Activated CD8-positive, alpha-beta T cell treated with anti-CD3 and anti-CD28 coated beads for 36 hours (primary cell): ENCODE measurements at regions not wholly inside any gene's neighbourhood (a gene's known extent, or its start where the extent isn't known, plus 50 kb on each side); places are given as distances from the start of the nearest gene placed in this dataset.

Experiments used
- ATAC-seq: fragments of 200-7000 bp; cut with Tn5 transposase; one replicate; pipeline ENCODE4 v1.10.0; 2021; ENCODE audit warnings: mild to moderate bottlenecking, moderate library complexity
- CTCF ChIA-PET: fragments of 350-600 bp; sonication (Branson Sonifier 250); formaldehyde crosslinking; loops from one replicate; lab custom pipeline; 2021; ENCODE audit warnings: antibody characterized with exemption; lab: Charles Lee
- POLR2A ChIA-PET: fragments of 350-600 bp; sonication (Branson Sonifier 250); formaldehyde crosslinking; loops from one replicate; lab custom pipeline; 2021; ENCODE audit warnings: antibody characterized with exemption; lab: Charles Lee
- DNase-seq: peaks from one replicate; pipeline ENCODE4 v3.0.0-alpha.2; 2020
- H3K27ac Mint-ChIP-seq: one replicate; pipeline ENCODE4 v1.8.0; 2021; ENCODE audit warnings: mild to moderate bottlenecking, mixed read lengths
- H3K27me3 Mint-ChIP-seq: one replicate; pipeline ENCODE4 v1.8.0; 2021; ENCODE audit warnings: mixed read lengths
- H3K36me3 Mint-ChIP-seq: one replicate; pipeline ENCODE4 v1.8.0; 2021; ENCODE audit warnings: low read depth, mixed read lengths
- H3K4me1 Mint-ChIP-seq: one replicate; pipeline ENCODE4 v1.8.0; 2021; ENCODE audit warnings: low read depth, mixed read lengths
- H3K4me3 Mint-ChIP-seq: one replicate; pipeline ENCODE4 v1.8.0; 2021; ENCODE audit warnings: mild to moderate bottlenecking, moderate library complexity, mixed read lengths
- H3K9me3 Mint-ChIP-seq: one replicate; pipeline ENCODE4 v1.8.0; 2021; ENCODE audit warnings: mixed read lengths
- CTCF ChIP-seq: fragments of 200-600 bp; IDR thresholded peaks from one replicate; pipeline ENCODE4 v1.8.0; 2022; ENCODE audit warnings: antibody characterized with exemption, mild to moderate bottlenecking
- intact Hi-C: fragments of 100-400 bp; cut with micrococcal nuclease; formaldehyde crosslinking; loops from one replicate; pipeline ENCODE4 v1.10.0; 2022

GRCh38 chr2:145644820-145645302, 1124.9 kb upstream of the ZEB2 start:
- Mint-ChIP-seq H3K27ac (no peak overlapping the region), H3K36me3 (no peaks in the 10 kb centered on the region), H3K4me1 (peaks cover 3% of the 10 kb centered on the region), H3K4me3 (no peak overlapping the region), H3K9me3 (no peaks in the 10 kb centered on the region), H3K27me3 (peaks cover 1% of the 10 kb centered on the region)
- intact Hi-C loops: no loop called here
- ChIA-PET CTCF (no interaction called here), POLR2A (no interaction called here)
- no peak for TF ChIP-seq CTCF
- ATAC-seq (no peak), DNase-seq (no peak)

- intact Hi-C loops: no loop called here
- POLR2A ChIA-PET: no interaction called here
- ATAC-seq: no peak
- Mint-ChIP-seq H3K36me3 (no peaks in the 10 kb centered on the region), H3K27me3 (no peaks in the 10 kb centered on the region), H3K9me3 (peaks cover 2% of the 10 kb centered on the region), H3K4me3 (no peak overlapping the region), H3K27ac (no peak overlapping the region), H3K4me1 (no peaks in the 10 kb centered on the region)
- TF ChIP-seq CTCF: no peak
- CTCF ChIA-PET: no interaction called here
- DNase-seq: no peak
Measured at GRCh38 chr2:145638675-145639074, 1118.8 kb upstream of the ZEB2 start.

- ATAC-seq (no peak), DNase-seq (no peak)
- POLR2A ChIA-PET: no interaction called here
- no peak for TF ChIP-seq CTCF
- CTCF ChIA-PET: no interaction called here
- H3K27me3 Mint-ChIP-seq: no peaks in the 10 kb centered on the region
- H3K27ac Mint-ChIP-seq: no peak overlapping the region
- intact Hi-C loops: no loop called here
- H3K36me3 Mint-ChIP-seq: no peaks in the 10 kb centered on the region
- H3K4me3 Mint-ChIP-seq: no peak overlapping the region
- peaks cover 2% of the 10 kb centered on the region for H3K9me3 Mint-ChIP-seq
- no peaks in the 10 kb centered on the region for H3K4me1 Mint-ChIP-seq
Measured at GRCh38 chr2:145635706-145636427, 1115.9 kb upstream of the ZEB2 start.

- TF ChIP-seq CTCF: no peak
- Mint-ChIP-seq H3K27me3 (no peaks in the 10 kb centered on the region), H3K36me3 (no peaks in the 10 kb centered on the region), H3K4me3 (no peak overlapping the region), H3K27ac (no peak overlapping the region), H3K9me3 (no peaks in the 10 kb centered on the region), H3K4me1 (no peaks in the 10 kb centered on the region)
- ChIA-PET CTCF (no interaction called here), POLR2A (no interaction called here)
- ATAC-seq (no peak), DNase-seq (no peak)
- intact Hi-C loops: no loop called here
Measured at GRCh38 chr2:145631561-145631960, 1111.6 kb upstream of the ZEB2 start.

GRCh38 chr2:145626301-145626700, 1106.4 kb upstream of the ZEB2 start:
- ChIA-PET POLR2A (no interaction called here), CTCF (no interaction called here)
- H3K36me3 Mint-ChIP-seq: no peaks in the 10 kb centered on the region
- ATAC-seq (no peak), DNase-seq (no peak)
- no peaks in the 10 kb centered on the region for H3K27me3 Mint-ChIP-seq
- no peak overlapping the region for H3K27ac Mint-ChIP-seq
- H3K4me3 Mint-ChIP-seq: no peak overlapping the region
- intact Hi-C loops: no loop called here
- H3K4me1 Mint-ChIP-seq: no peaks in the 10 kb centered on the region
- TF ChIP-seq CTCF: no peak
- H3K9me3 Mint-ChIP-seq: no peaks in the 10 kb centered on the region
